Upper lobe of right lung (tissue), 1 donor: ENCODE measurements at regions not wholly inside any gene's neighbourhood (a gene's known extent, or its start where the extent isn't known, plus 50 kb on each side); places are given as distances from the start of the nearest gene placed in this dataset.

Source experiments
- ATAC-seq: fragments of 200-7000 bp; cut with Tn5 transposase; one replicate; pipeline ENCODE4 v1.9.1; 2020; ENCODE audit warnings: mild to moderate bottlenecking, moderate library complexity
- DNase-seq: peaks from one replicate; pipeline ENCODE4 v3.0.0-alpha.2; 2020
- H3K27ac ChIP-seq: fragments of 200-600 bp; one replicate; pipeline ENCODE4 v1.8.0; 2022
- H3K27me3 ChIP-seq: fragments of 200-600 bp; one replicate; pipeline ENCODE4 v1.8.0; 2022; ENCODE audit warnings: mild to moderate bottlenecking
- H3K36me3 ChIP-seq: fragments of 200-600 bp; one replicate; pipeline ENCODE4 v1.8.0; 2022
- H3K4me1 ChIP-seq: fragments of 200-600 bp; one replicate; pipeline ENCODE4 v1.8.0; 2022
- H3K4me3 ChIP-seq: fragments of 200-600 bp; one replicate; pipeline ENCODE4 v1.8.0; 2022; ENCODE audit warnings: mild to moderate bottlenecking
- H3K9me3 ChIP-seq: fragments of 200-600 bp; one replicate; pipeline ENCODE4 v1.8.0; 2022
- intact Hi-C: fragments of 100-400 bp; cut with DNase I; formaldehyde crosslinking; loops from one replicate; pipeline ENCODE4 v1.11.0; 2022
- TF ChIP-seq, protein P1 (sequence below): fragments of 200-600 bp; IDR thresholded peaks from one replicate; pipeline ENCODE4 v1.8.0; 2022; ENCODE audit warnings: antibody characterized with exemption
- donor health status: DM: no; HTN: yes; CAD: no; lungs with severe emphysema.

GRCh38 chr22:22714600-22715335, 70.4 kb downstream of the GGTLC2 start:
- ATAC-seq (peak; percentile 79), DNase-seq (no peak)
- no peak overlapping the region for H3K27ac ChIP-seq
- intact Hi-C loops, result no loop called here
- no peaks in the 10 kb centered on the region for H3K4me1 ChIP-seq
- H3K27me3 ChIP-seq, result peaks cover 8% of the 10 kb centered on the region
- no peaks in the 10 kb centered on the region for H3K9me3 ChIP-seq
- no peak overlapping the region for H3K4me3 ChIP-seq
- TF ChIP-seq, protein P1, sequence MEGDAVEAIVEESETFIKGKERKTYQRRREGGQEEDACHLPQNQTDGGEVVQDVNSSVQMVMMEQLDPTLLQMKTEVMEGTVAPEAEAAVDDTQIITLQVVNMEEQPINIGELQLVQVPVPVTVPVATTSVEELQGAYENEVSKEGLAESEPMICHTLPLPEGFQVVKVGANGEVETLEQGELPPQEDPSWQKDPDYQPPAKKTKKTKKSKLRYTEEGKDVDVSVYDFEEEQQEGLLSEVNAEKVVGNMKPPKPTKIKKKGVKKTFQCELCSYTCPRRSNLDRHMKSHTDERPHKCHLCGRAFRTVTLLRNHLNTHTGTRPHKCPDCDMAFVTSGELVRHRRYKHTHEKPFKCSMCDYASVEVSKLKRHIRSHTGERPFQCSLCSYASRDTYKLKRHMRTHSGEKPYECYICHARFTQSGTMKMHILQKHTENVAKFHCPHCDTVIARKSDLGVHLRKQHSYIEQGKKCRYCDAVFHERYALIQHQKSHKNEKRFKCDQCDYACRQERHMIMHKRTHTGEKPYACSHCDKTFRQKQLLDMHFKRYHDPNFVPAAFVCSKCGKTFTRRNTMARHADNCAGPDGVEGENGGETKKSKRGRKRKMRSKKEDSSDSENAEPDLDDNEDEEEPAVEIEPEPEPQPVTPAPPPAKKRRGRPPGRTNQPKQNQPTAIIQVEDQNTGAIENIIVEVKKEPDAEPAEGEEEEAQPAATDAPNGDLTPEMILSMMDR, result no peak
- no peaks in the 10 kb centered on the region for H3K36me3 ChIP-seq

- peaks cover 9% of the 10 kb centered on the region for H3K4me1 ChIP-seq
- TF ChIP-seq, protein P1, result no peak
- no peaks in the 10 kb centered on the region for H3K36me3 ChIP-seq
- H3K27ac ChIP-seq, result no peak overlapping the region
- intact Hi-C loops, result no loop called here
- H3K27me3 ChIP-seq, result peaks cover 8% of the 10 kb centered on the region
- ATAC-seq (no peak), DNase-seq (no peak)
- no peak overlapping the region for H3K4me3 ChIP-seq
- H3K9me3 ChIP-seq, result no peaks in the 10 kb centered on the region
Observed at GRCh38 chr22:22716136-22716665, 71.8 kb downstream of the GGTLC2 start.

- no peak overlapping the region for H3K27ac ChIP-seq
- TF ChIP-seq, protein P1, result no peak
- ATAC-seq (no peak), DNase-seq (no peak)
- no peaks in the 10 kb centered on the region for H3K36me3 ChIP-seq
- H3K4me3 ChIP-seq, result no peak overlapping the region
- peaks cover 8% of the 10 kb centered on the region for H3K27me3 ChIP-seq
- peaks cover 9% of the 10 kb centered on the region for H3K4me1 ChIP-seq
- intact Hi-C loops, result no loop called here
- H3K9me3 ChIP-seq, result no peaks in the 10 kb centered on the region
Observed at GRCh38 chr22:22717664-22718063, 73.2 kb downstream of the GGTLC2 start.

- intact Hi-C loops, result no loop called here
- DNase-seq, result no peak
- TF ChIP-seq, protein P1, result peak; percentile 49
- Histone ChIP-seq H3K4me1 (peaks cover 9% of the 10 kb centered on the region), H3K27me3 (peaks cover 8% of the 10 kb centered on the region), H3K36me3 (no peaks in the 10 kb centered on the region), H3K4me3 (no peak overlapping the region), H3K27ac (peak overlapping the region; percentile 74), H3K9me3 (no peaks in the 10 kb centered on the region)
- ATAC-seq, result peak; percentile 85
Observed at GRCh38 chr22:22720201-22720723, 75.8 kb downstream of the GGTLC2 start.

- DNase-seq (no peak), ATAC-seq (peak; percentile 82)
- TF ChIP-seq, protein P1, result no peak
- H3K9me3 ChIP-seq, result no peaks in the 10 kb centered on the region
- peaks cover 8% of the 10 kb centered on the region for H3K27me3 ChIP-seq
- H3K27ac ChIP-seq, result peak overlapping the region; percentile 74
- H3K36me3 ChIP-seq, result no peaks in the 10 kb centered on the region
- peaks cover 9% of the 10 kb centered on the region for H3K4me1 ChIP-seq
- intact Hi-C loops, result no loop called here
- H3K4me3 ChIP-seq, result no peak overlapping the region
Observed at GRCh38 chr22:22720724-22721261, 76.4 kb downstream of the GGTLC2 start.
